CD4-positive, CD25-positive, alpha-beta regulatory T cell (primary cell): ENCODE measurements at regions not wholly inside any gene's neighbourhood (a gene's known extent, or its start where the extent isn't known, plus 50 kb on each side); places are given as distances from the start of the nearest gene placed in this dataset.

Experiments
- ATAC-seq, 2 donors: fragments of 150-1000 bp; cut with Tn5 transposase; one replicate each; pipeline ENCODE4 v1.10.0; 2021; ENCODE audit warnings: low read depth in 2 of 2, moderate number of reproducible peaks in 2 of 2, moderate library complexity in 1 of 2
- DNase-seq, 3 donors: peaks; one replicate each; pipeline versions ENCODE4 v3.0.0 to v3.0.0-alpha.2; 2012 to 2022; ENCODE audit warnings: mixed read lengths in 1 of 3
- H3K27ac ChIP-seq: one replicate; pipeline ENCODE4 v1.7.0; 2013; ENCODE audit warnings: mild to moderate bottlenecking, low read length; ENCODE audit not compliant: insufficient read depth, poor library complexity, severe bottlenecking
- H3K27me3 ChIP-seq: one replicate; pipeline ENCODE4 v1.7.0; 2013; ENCODE audit warnings: low read length; ENCODE audit not compliant: control insufficient read depth, insufficient read depth
- H3K36me3 ChIP-seq: one replicate; pipeline ENCODE4 v1.7.0; 2013; ENCODE audit warnings: mild to moderate bottlenecking, low read length, moderate library complexity; ENCODE audit not compliant: control insufficient read depth, insufficient read depth
- H3K4me1 ChIP-seq: 2 replicates; pipeline ENCODE4 v1.7.0; 2013; ENCODE audit warnings: mild to moderate bottlenecking, low read length; ENCODE audit not compliant: insufficient read depth, control insufficient read depth, poor library complexity, severe bottlenecking
- H3K4me3 ChIP-seq: one replicate; pipeline ENCODE4 v1.7.0; 2013; ENCODE audit warnings: low read depth, mild to moderate bottlenecking, low read length, moderate library complexity
- H3K9me3 ChIP-seq, 2 experiments: 1 replicate in 1 of 2; 2 replicates in 1 of 2; pipeline ENCODE4 v1.7.0; 2013; ENCODE audit warnings: low read length in 2 of 2, mild to moderate bottlenecking in 1 of 2, moderate library complexity in 1 of 2; ENCODE audit not compliant: control insufficient read depth in 2 of 2
- H3K27ac Mint-ChIP-seq, 3 donors: one replicate each; pipeline ENCODE4 v1.8.0; 2020 to 2022; ENCODE audit warnings: mild to moderate bottlenecking in 3 of 3, mixed read lengths in 3 of 3, moderate library complexity in 2 of 3
- H3K27me3 Mint-ChIP-seq: one replicate; pipeline ENCODE4 v1.8.0; 2022; ENCODE audit warnings: mild to moderate bottlenecking, mixed read lengths
- H3K36me3 Mint-ChIP-seq: one replicate; pipeline ENCODE4 v1.8.0; 2020; ENCODE audit warnings: mixed read lengths
- H3K4me1 Mint-ChIP-seq, 4 donors: one replicate each; pipeline ENCODE4 v1.8.0; 2020 to 2022; ENCODE audit warnings: mixed read lengths in 4 of 4, mild to moderate bottlenecking in 1 of 4
- H3K4me3 Mint-ChIP-seq, 4 donors: one replicate each; pipeline ENCODE4 v1.8.0; 2020 to 2022; ENCODE audit warnings: mild to moderate bottlenecking in 4 of 4, mixed read lengths in 4 of 4, moderate library complexity in 3 of 4
- H3K9me3 Mint-ChIP-seq, 7 donors: one replicate each; pipeline ENCODE4 v1.8.0; 2020 to 2022; ENCODE audit warnings: mixed read lengths in 7 of 7, mild to moderate bottlenecking in 3 of 7, moderate library complexity in 2 of 7

DNA sequence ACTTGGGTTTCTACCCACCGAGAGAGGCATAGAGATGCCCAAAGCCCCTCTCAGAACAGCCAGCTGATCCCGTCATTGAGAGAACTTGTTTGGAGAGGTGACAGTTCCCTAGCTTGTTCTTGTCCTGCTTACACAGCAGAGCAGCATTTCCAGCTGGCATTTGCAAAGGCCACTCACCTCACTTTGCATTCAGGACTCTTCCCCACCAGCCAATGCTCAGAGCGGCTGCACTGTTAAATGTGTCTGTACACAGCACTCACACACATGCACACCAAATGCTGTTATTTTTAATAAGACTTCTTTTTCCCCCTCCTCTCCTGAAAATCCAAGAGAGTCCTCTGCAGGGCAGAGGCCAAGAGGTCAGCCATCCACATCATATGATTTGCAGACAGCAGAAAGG lies 104.6 kb upstream of the SLC14A2 start:
- Mint-ChIP-seq H3K27me3 (no peaks in the 10 kb centered on the region), H3K4me3 (no peak overlapping the region), H3K4me1 (no peaks in the 10 kb centered on the region), H3K27ac (no peak overlapping the region), H3K36me3 (no peaks in the 10 kb centered on the region), H3K9me3 (peaks cover 0 to 7% (median 2%) of the 10 kb centered on the region in 7 donors)
- H3K4me3 ChIP-seq: no peak overlapping the region
- H3K27ac ChIP-seq: no peak overlapping the region
- DNase-seq (no peak), ATAC-seq (no peak)
- H3K4me1 ChIP-seq: no peaks in the 10 kb centered on the region
- H3K9me3 ChIP-seq: no peaks in the 10 kb centered on the region
- no peaks in the 10 kb centered on the region for H3K36me3 ChIP-seq
- H3K27me3 ChIP-seq: no peaks in the 10 kb centered on the region

GRCh38 chr18:45512363-45512953 lies 102.8 kb upstream of the SLC14A2 start:
- H3K4me3 ChIP-seq: no peak overlapping the region
- no peaks in the 10 kb centered on the region for H3K4me1 Mint-ChIP-seq
- no peak overlapping the region for H3K27ac ChIP-seq
- no peaks in the 10 kb centered on the region for H3K27me3 Mint-ChIP-seq
- H3K27me3 ChIP-seq: no peaks in the 10 kb centered on the region
- H3K36me3 Mint-ChIP-seq: no peaks in the 10 kb centered on the region
- no peaks in the 10 kb centered on the region for H3K36me3 ChIP-seq
- H3K4me3 Mint-ChIP-seq: no peak overlapping the region
- peaks cover 0 to 7% (median 2%) of the 10 kb centered on the region in 7 donors for H3K9me3 Mint-ChIP-seq
- H3K9me3 ChIP-seq: no peaks in the 10 kb centered on the region
- H3K4me1 ChIP-seq: no peaks in the 10 kb centered on the region
- ATAC-seq (no peak), DNase-seq (no peak)
- no peak overlapping the region for H3K27ac Mint-ChIP-seq

DNA sequence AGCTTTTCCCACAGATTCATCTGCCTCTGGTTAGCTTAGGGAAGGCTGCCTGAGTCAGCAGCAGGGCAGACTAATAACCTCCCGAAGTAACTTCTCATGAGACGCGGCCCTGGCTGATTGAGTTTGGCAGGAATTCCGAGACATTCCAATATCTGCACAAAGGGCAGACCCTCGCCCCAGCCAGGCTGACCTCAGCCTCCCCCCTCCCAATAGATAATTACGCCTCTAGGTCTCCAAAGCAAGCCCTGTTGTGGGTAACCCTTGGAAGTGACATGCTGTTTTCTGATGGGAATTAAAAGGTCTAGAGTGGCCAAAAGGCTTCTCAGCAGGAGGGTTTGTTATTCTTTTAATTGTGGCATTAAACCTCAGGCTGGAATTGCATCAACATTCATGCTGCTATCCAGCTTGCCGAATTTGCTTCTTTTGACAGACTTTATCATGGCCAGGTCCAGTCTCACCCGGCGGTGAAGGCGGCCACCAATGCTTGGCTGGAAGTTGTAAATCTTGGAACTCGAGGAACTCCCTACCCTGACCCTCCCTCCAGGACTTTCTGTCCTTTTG lies 98.0 kb upstream of the SLC14A2 start:
- ATAC-seq (no peak), DNase-seq (no peak)
- Histone ChIP-seq H3K36me3 (no peaks in the 10 kb centered on the region), H3K9me3 (no peaks in the 10 kb centered on the region), H3K4me1 (no peaks in the 10 kb centered on the region), H3K27ac (no peak overlapping the region), H3K27me3 (no peaks in the 10 kb centered on the region), H3K4me3 (no peak overlapping the region)
- no peak overlapping the region for H3K27ac Mint-ChIP-seq
- H3K9me3 Mint-ChIP-seq: peaks cover 0 to 7% (median 0%) of the 10 kb centered on the region in 7 donors
- no peaks in the 10 kb centered on the region for H3K36me3 Mint-ChIP-seq
- no peak overlapping the region for H3K4me3 Mint-ChIP-seq
- H3K27me3 Mint-ChIP-seq: no peaks in the 10 kb centered on the region
- no peaks in the 10 kb centered on the region for H3K4me1 Mint-ChIP-seq

- Histone ChIP-seq H3K36me3 (no peaks in the 10 kb centered on the region), H3K27ac (no peak overlapping the region), H3K4me3 (no peak overlapping the region), H3K9me3 (no peaks in the 10 kb centered on the region), H3K27me3 (no peaks in the 10 kb centered on the region), H3K4me1 (no peaks in the 10 kb centered on the region)
- DNase-seq: no peak
- Mint-ChIP-seq H3K4me3 (no peak overlapping the region), H3K9me3 (peaks cover 0 to 7% (median 0%) of the 10 kb centered on the region in 7 donors), H3K27ac (no peak overlapping the region), H3K4me1 (no peaks in the 10 kb centered on the region), H3K27me3 (no peaks in the 10 kb centered on the region), H3K36me3 (no peaks in the 10 kb centered on the region)
- ATAC-seq: no peak
These were observed 96.7 kb upstream of the SLC14A2 start for GRCh38 chr18:45518311-45519155.

DNA sequence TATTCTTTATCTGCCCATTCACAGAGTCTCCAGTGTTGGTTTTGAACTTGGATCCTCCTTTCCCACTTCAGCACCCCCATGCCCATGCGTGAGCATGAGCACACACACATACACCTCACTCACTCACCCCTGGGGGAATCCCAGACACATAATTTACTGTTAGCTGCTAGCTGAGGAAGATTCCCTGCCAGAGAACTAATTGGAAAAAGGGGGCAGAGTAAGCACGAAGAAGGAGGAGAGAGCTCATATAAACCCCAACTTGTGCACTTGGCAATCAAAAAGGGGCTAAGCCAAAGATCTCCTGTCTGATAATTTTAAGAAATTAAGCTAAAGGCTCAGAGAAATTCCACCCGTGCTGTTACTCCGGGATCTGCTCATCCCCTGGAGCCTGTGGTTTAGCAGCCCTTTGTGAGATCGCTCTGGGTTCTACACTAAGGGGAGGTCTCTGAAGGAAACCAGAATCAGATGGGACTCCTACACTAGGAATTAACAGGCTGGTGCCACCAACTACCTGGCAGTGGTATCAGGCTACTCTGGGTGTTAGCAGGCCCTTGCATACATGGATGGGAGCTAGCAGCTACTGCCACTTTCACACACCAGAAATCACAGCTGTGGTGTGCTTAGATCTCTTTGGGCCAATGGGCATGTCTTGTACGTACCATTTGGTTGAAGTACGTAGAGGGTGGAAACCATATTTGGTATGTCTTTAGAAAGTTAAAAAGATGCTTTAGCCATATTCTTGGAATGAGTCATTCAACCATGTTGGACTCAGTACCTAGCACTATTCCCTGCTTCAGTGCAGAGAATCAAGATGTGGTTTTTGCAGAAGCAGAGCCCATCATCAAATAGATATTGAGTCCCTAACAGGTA lies 95.6 kb upstream of the SLC14A2 start:
- Mint-ChIP-seq H3K36me3 (no peaks in the 10 kb centered on the region), H3K27ac (no peak overlapping the region), H3K4me1 (no peaks in the 10 kb centered on the region), H3K27me3 (no peaks in the 10 kb centered on the region), H3K4me3 (no peak overlapping the region), H3K9me3 (peaks cover 0 to 2% (median 0%) of the 10 kb centered on the region in 7 donors)
- Histone ChIP-seq H3K36me3 (no peaks in the 10 kb centered on the region), H3K9me3 (no peaks in the 10 kb centered on the region), H3K4me3 (no peak overlapping the region), H3K4me1 (no peaks in the 10 kb centered on the region), H3K27ac (no peak overlapping the region), H3K27me3 (no peaks in the 10 kb centered on the region)
- ATAC-seq: no peak
- no peak for DNase-seq

- ATAC-seq (no peak), DNase-seq (no peak)
- no peaks in the 10 kb centered on the region for H3K36me3 Mint-ChIP-seq
- H3K9me3 Mint-ChIP-seq: peaks cover 0 to under 1% (median 0%) of the 10 kb centered on the region in 7 donors
- Histone ChIP-seq H3K27me3 (peaks cover 3% of the 10 kb centered on the region), H3K4me3 (no peak overlapping the region), H3K27ac (no peak overlapping the region), H3K4me1 (no peaks in the 10 kb centered on the region), H3K36me3 (no peaks in the 10 kb centered on the region), H3K9me3 (no peaks in the 10 kb centered on the region)
- no peak overlapping the region for H3K4me3 Mint-ChIP-seq
- H3K27ac Mint-ChIP-seq: peak overlapping the region in 1 of 3 donors; percentile 78
- H3K27me3 Mint-ChIP-seq: no peaks in the 10 kb centered on the region
- no peaks in the 10 kb centered on the region for H3K4me1 Mint-ChIP-seq
These were observed 94.1 kb upstream of the SLC14A2 start for GRCh38 chr18:45521136-45521535.

- H3K9me3 Mint-ChIP-seq: no peaks in the 10 kb centered on the region
- H3K4me3 Mint-ChIP-seq: no peak overlapping the region
- ATAC-seq (no peak), DNase-seq (peak in 1 of 3 donors; percentile 1)
- H3K36me3 Mint-ChIP-seq: no peaks in the 10 kb centered on the region
- Histone ChIP-seq H3K27me3 (peaks cover 3% of the 10 kb centered on the region), H3K4me3 (no peak overlapping the region), H3K9me3 (no peaks in the 10 kb centered on the region), H3K36me3 (no peaks in the 10 kb centered on the region), H3K27ac (no peak overlapping the region), H3K4me1 (no peaks in the 10 kb centered on the region)
- no peak overlapping the region for H3K27ac Mint-ChIP-seq
- H3K4me1 Mint-ChIP-seq: no peaks in the 10 kb centered on the region
- no peaks in the 10 kb centered on the region for H3K27me3 Mint-ChIP-seq
These were observed 93.5 kb upstream of the SLC14A2 start for GRCh38 chr18:45521777-45522176.
